Prostate gland (tissue), 2 donors: ENCODE measurements at regions not wholly inside any gene's neighbourhood (a gene's known extent, or its start where the extent isn't known, plus 50 kb on each side); places are given as distances from the start of the nearest gene placed in this dataset.

ENCODE experiments used
- POLR2AphosphoS5 ChIP-seq: sonication (generic); formaldehyde crosslinking; IDR thresholded peaks from one replicate; pipeline ENCODE4 v1.6.1; 2017; ENCODE audit warnings: antibody characterized with exemption
- TF ChIP-seq, protein P1 (sequence below), 4 experiments: fragments of 200-600 bp in 2 of 4; fragments of 450-650 bp in 2 of 4; sonication (generic) in 2 of 4; IDR thresholded peaks; 1 replicate in 3 of 4; 2 replicates in 1 of 4; pipeline ENCODE4 v1.5.1; 2016 to 2019; ENCODE audit warnings: antibody characterized with exemption in 4 of 4, mild to moderate bottlenecking in 2 of 4, moderate library complexity in 2 of 4

DNA sequence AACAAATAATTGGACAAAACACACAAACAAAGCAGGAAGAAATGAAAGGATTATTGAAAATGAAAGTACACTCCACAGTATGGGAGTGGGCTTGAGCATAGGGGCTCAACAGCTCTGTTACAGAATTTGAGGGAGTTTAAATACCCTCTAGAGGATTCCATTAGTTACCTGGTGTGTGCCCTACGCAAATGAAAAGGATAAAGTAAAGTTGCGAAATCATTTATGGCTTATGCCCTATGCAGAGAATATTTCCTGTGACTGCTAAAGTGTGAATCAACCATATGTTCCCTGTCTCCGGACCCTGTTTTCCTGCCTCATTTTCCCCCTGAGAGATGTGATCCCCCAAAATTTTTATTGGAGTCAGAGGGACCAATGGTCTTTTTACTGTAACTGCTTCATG lies 634.6 kb upstream of the CNTNAP2 start:
- TF ChIP-seq, protein P1, sequence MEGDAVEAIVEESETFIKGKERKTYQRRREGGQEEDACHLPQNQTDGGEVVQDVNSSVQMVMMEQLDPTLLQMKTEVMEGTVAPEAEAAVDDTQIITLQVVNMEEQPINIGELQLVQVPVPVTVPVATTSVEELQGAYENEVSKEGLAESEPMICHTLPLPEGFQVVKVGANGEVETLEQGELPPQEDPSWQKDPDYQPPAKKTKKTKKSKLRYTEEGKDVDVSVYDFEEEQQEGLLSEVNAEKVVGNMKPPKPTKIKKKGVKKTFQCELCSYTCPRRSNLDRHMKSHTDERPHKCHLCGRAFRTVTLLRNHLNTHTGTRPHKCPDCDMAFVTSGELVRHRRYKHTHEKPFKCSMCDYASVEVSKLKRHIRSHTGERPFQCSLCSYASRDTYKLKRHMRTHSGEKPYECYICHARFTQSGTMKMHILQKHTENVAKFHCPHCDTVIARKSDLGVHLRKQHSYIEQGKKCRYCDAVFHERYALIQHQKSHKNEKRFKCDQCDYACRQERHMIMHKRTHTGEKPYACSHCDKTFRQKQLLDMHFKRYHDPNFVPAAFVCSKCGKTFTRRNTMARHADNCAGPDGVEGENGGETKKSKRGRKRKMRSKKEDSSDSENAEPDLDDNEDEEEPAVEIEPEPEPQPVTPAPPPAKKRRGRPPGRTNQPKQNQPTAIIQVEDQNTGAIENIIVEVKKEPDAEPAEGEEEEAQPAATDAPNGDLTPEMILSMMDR (IDR thresholded peaks at IDR 0.05): no peak
- TF ChIP-seq POLR2AphosphoS5: no peak
